Trophoblast cell (in vitro differentiated cells and primary cell): ENCODE measurements at regions not wholly inside any gene's neighbourhood (a gene's known extent, or its start where the extent isn't known, plus 50 kb on each side); places are given as distances from the start of the nearest gene placed in this dataset.

Experiments used
- DNase-seq, 2 donors: peaks; one replicate each; pipeline ENCODE4 v3.0.0-alpha.2; 2016
- H2AFZ ChIP-seq: 2 replicates; pipeline ENCODE4 v1.6.1; 2013; ENCODE audit warnings: low read length, moderate library complexity, mild to moderate bottlenecking; ENCODE audit not compliant: insufficient read depth, poor library complexity
- H2AK5ac ChIP-seq: 2 replicates; pipeline ENCODE4 v1.6.1; 2013; ENCODE audit warnings: mild to moderate bottlenecking, low read length
- H2BK120ac ChIP-seq: 2 replicates; pipeline ENCODE4 v1.6.1; 2013; ENCODE audit warnings: low read length, mild to moderate bottlenecking, moderate library complexity; ENCODE audit not compliant: insufficient read depth, poor library complexity
- H2BK12ac ChIP-seq: 2 replicates; pipeline ENCODE4 v1.6.1; 2013; ENCODE audit warnings: mild to moderate bottlenecking, low read length, moderate library complexity
- H2BK5ac ChIP-seq: 2 replicates; pipeline ENCODE4 v1.6.1; 2013; ENCODE audit warnings: low read length, low read depth, moderate library complexity, mild to moderate bottlenecking; ENCODE audit not compliant: poor library complexity
- H3K14ac ChIP-seq: 2 replicates; pipeline ENCODE4 v1.6.1; 2013; ENCODE audit warnings: mild to moderate bottlenecking, low read length
- H3K18ac ChIP-seq: 2 replicates; pipeline ENCODE4 v1.6.1; 2013; ENCODE audit warnings: mild to moderate bottlenecking, low read length
- H3K23ac ChIP-seq: 2 replicates; pipeline ENCODE4 v1.6.1; 2013; ENCODE audit warnings: low read length
- H3K27ac ChIP-seq: 2 replicates; pipeline ENCODE4 v1.5.1; 2013; ENCODE audit warnings: low read depth, mild to moderate bottlenecking, inconsistent platforms, low read length, moderate library complexity
- H3K27me3 ChIP-seq: 2 replicates; pipeline ENCODE4 v1.6.1; 2013; ENCODE audit warnings: inconsistent platforms, mild to moderate bottlenecking, low read length, moderate library complexity; ENCODE audit not compliant: insufficient read depth
- H3K36me3 ChIP-seq, 2 experiments: 1 replicate in 1 of 2; 2 replicates in 1 of 2; pipeline ENCODE4 v1.6.1; 2013; ENCODE audit warnings: low read length in 2 of 2, mild to moderate bottlenecking in 2 of 2, moderate library complexity in 1 of 2; ENCODE audit not compliant: insufficient read depth in 2 of 2, control insufficient read depth in 1 of 2
- H3K4ac ChIP-seq: 2 replicates; pipeline ENCODE4 v1.6.1; 2013; ENCODE audit warnings: low read depth, mild to moderate bottlenecking, low read length, moderate library complexity
- H3K4me1 ChIP-seq, 2 experiments: 1 replicate in 1 of 2; 2 replicates in 1 of 2; pipeline ENCODE4 v1.6.1; 2013; ENCODE audit warnings: low read length in 2 of 2, mild to moderate bottlenecking in 2 of 2, moderate library complexity in 1 of 2; ENCODE audit not compliant: insufficient read depth in 2 of 2, control insufficient read depth in 1 of 2
- H3K4me2 ChIP-seq: 2 replicates; pipeline ENCODE4 v1.6.1; 2013; ENCODE audit warnings: inconsistent platforms, mild to moderate bottlenecking, low read length, moderate library complexity
- H3K4me3 ChIP-seq: 2 replicates; pipeline ENCODE4 v1.5.1; 2013; ENCODE audit warnings: mild to moderate bottlenecking, low read depth, low read length, inconsistent platforms
- H3K79me1 ChIP-seq: one replicate; pipeline ENCODE4 v1.6.1; 2013; ENCODE audit warnings: low read length
- H3K79me2 ChIP-seq: 2 replicates; pipeline ENCODE4 v1.6.1; 2013; ENCODE audit warnings: low read length, mild to moderate bottlenecking; ENCODE audit not compliant: control insufficient read depth, insufficient read depth, poor library complexity
- H3K9ac ChIP-seq: 2 replicates; pipeline ENCODE4 v1.6.1; 2013; ENCODE audit warnings: mild to moderate bottlenecking, low read length
- H3K9me3 ChIP-seq: 2 replicates; pipeline ENCODE4 v1.6.1; 2013; ENCODE audit warnings: low read depth, mild to moderate bottlenecking, control low read depth, inconsistent platforms, low read length; ENCODE audit not compliant: insufficient read depth
- H4K12ac ChIP-seq: 2 replicates; pipeline ENCODE4 v1.6.1; 2013; ENCODE audit warnings: low read depth, mild to moderate bottlenecking, low read length, moderate library complexity
- H4K8ac ChIP-seq: 2 replicates; pipeline ENCODE4 v1.6.1; 2013; ENCODE audit warnings: low read depth, mild to moderate bottlenecking, low read length, moderate library complexity
- H4K91ac ChIP-seq: one replicate; pipeline ENCODE4 v1.6.1; 2013; ENCODE audit warnings: low read depth, mild to moderate bottlenecking, low read length, moderate library complexity
- WGBS: extraction: QIAGEN DNeasy Blood & Tissue Kit; methylation state at CpG from one replicate; pipeline ENCODE4 v1.1.7; 2013; ENCODE audit warnings: missing lambda C conversion rate; ENCODE audit not compliant: insufficient read length, insufficient coverage; ENCODE audit errors: extremely low coverage; 5-methylcytosine and 5-hydroxymethylcytosine counted together

- no peak overlapping the region for H2BK120ac ChIP-seq
- no peak overlapping the region for H3K23ac ChIP-seq
- H3K79me1 ChIP-seq = no peaks in the 10 kb centered on the region
- WGBS = no CpG with 5 or more reads among the region's 1 CpG
- H3K4me1 ChIP-seq = no peaks in the 10 kb centered on the region
- no peak overlapping the region for H3K18ac ChIP-seq
- no peak overlapping the region for H3K4me3 ChIP-seq
- no peaks in the 10 kb centered on the region for H3K27me3 ChIP-seq
- H3K9ac ChIP-seq = no peak overlapping the region
- H3K9me3 ChIP-seq = peaks cover 2% of the 10 kb centered on the region
- no peak for DNase-seq
- H3K4ac ChIP-seq = no peak overlapping the region
- no peaks in the 10 kb centered on the region for H3K36me3 ChIP-seq
- no peak overlapping the region for H4K8ac ChIP-seq
- H2AFZ ChIP-seq = no peak overlapping the region
- no peak overlapping the region for H2AK5ac ChIP-seq
- H4K12ac ChIP-seq = no peak overlapping the region
- H4K91ac ChIP-seq = no peak overlapping the region
- H3K27ac ChIP-seq = no peak overlapping the region
- no peak overlapping the region for H2BK5ac ChIP-seq
- no peaks in the 10 kb centered on the region for H3K79me2 ChIP-seq
- no peak overlapping the region for H3K4me2 ChIP-seq
- no peak overlapping the region for H3K14ac ChIP-seq
- H2BK12ac ChIP-seq = no peak overlapping the region
Observed at GRCh38 chr4:60175241-60175640, 1024.9 kb upstream of the ADGRL3 start.

GRCh38 chr4:60187428-60187827 lies 1012.7 kb upstream of the ADGRL3 start:
- Histone ChIP-seq H3K9ac (no peak overlapping the region), H3K4ac (no peak overlapping the region), H3K4me3 (no peak overlapping the region), H3K18ac (no peak overlapping the region), H3K79me1 (no peaks in the 10 kb centered on the region), H4K12ac (no peak overlapping the region), H2AK5ac (no peak overlapping the region), H3K23ac (no peak overlapping the region), H3K4me2 (no peak overlapping the region), H2AFZ (no peak overlapping the region), H3K14ac (no peak overlapping the region), H2BK120ac (no peak overlapping the region), H2BK5ac (no peak overlapping the region), H4K8ac (no peak overlapping the region), H2BK12ac (no peak overlapping the region), H3K36me3 (no peaks in the 10 kb centered on the region), H3K79me2 (no peaks in the 10 kb centered on the region), H3K27me3 (no peaks in the 10 kb centered on the region), H3K4me1 (no peaks in the 10 kb centered on the region), H3K27ac (no peak overlapping the region), H3K9me3 (no peaks in the 10 kb centered on the region), H4K91ac (no peak overlapping the region)
- no peak for DNase-seq
- WGBS = no CpG with 5 or more reads among the region's 3 CpGs

- no CpG with 5 or more reads among the region's 5 CpGs for WGBS
- Histone ChIP-seq H4K12ac (no peak overlapping the region), H2BK120ac (no peak overlapping the region)
Observed at GRCh38 chr4:60189286-60189685, 1010.8 kb upstream of the ADGRL3 start.

GRCh38 chr4:60194214-60194613 lies 1005.9 kb upstream of the ADGRL3 start:
- H3K4me2 ChIP-seq = no peak overlapping the region
- no CpG with 5 or more reads among the region's 1 CpG for WGBS

More at GRCh38 chr4:60189286-60189685, 1010.8 kb upstream of the ADGRL3 start:
- Histone ChIP-seq H3K14ac (no peak overlapping the region), H2AFZ (no peak overlapping the region), H3K9ac (no peak overlapping the region), H3K18ac (no peak overlapping the region), H2AK5ac (no peak overlapping the region), H2BK5ac (no peak overlapping the region), H3K4me1 (no peaks in the 10 kb centered on the region), H2BK12ac (no peak overlapping the region), H3K4ac (no peak overlapping the region), H3K79me2 (no peaks in the 10 kb centered on the region), H3K4me2 (no peak overlapping the region), H3K27me3 (no peaks in the 10 kb centered on the region), H4K91ac (no peak overlapping the region), H4K8ac (no peak overlapping the region), H3K27ac (no peak overlapping the region), H3K23ac (no peak overlapping the region), H3K36me3 (no peaks in the 10 kb centered on the region), H3K4me3 (no peak overlapping the region), H3K79me1 (no peaks in the 10 kb centered on the region), H3K9me3 (no peaks in the 10 kb centered on the region)
- no peak for DNase-seq

More at GRCh38 chr4:60194214-60194613, 1005.9 kb upstream of the ADGRL3 start:
- H2AFZ ChIP-seq = no peak overlapping the region
- H2BK5ac ChIP-seq = no peak overlapping the region
- no peak overlapping the region for H3K23ac ChIP-seq
- no peak overlapping the region for H2BK12ac ChIP-seq
- H3K36me3 ChIP-seq = no peaks in the 10 kb centered on the region
- no peak overlapping the region for H4K8ac ChIP-seq
- H3K27me3 ChIP-seq = no peaks in the 10 kb centered on the region
- DNase-seq = no peak
- H4K12ac ChIP-seq = no peak overlapping the region
- no peaks in the 10 kb centered on the region for H3K4me1 ChIP-seq
- H3K4ac ChIP-seq = no peak overlapping the region
- H2BK120ac ChIP-seq = no peak overlapping the region
- H3K9ac ChIP-seq = no peak overlapping the region
- H3K4me3 ChIP-seq = no peak overlapping the region
- H3K14ac ChIP-seq = no peak overlapping the region
- H2AK5ac ChIP-seq = no peak overlapping the region
- H4K91ac ChIP-seq = no peak overlapping the region
- H3K27ac ChIP-seq = no peak overlapping the region
- H3K79me2 ChIP-seq = no peaks in the 10 kb centered on the region
- H3K18ac ChIP-seq = no peak overlapping the region
- H3K79me1 ChIP-seq = no peaks in the 10 kb centered on the region
- H3K9me3 ChIP-seq = no peaks in the 10 kb centered on the region
